ENCODE measurements at regions not wholly inside any gene's neighbourhood (a gene's known extent, or its start where the extent isn't known, plus 50 kb on each side); places are given as distances from the start of the nearest gene placed in this dataset.

GRCh38 chr5:27242258-27242626 lies 203.9 kb upstream of the CDH9 start:
- Histone ChIP-seq H3K27ac (peak overlapping the region; percentile 65), H3K9ac (no peak overlapping the region), H2AFZ (ENCODE audit: low read depth) (peak overlapping the region; percentile 39; the same call in 1 of the 2 replicates), H4K20me1 (ENCODE audit: insufficient read depth) (no peaks in the 10 kb centered on the region), H3K36me3 (ENCODE audit: insufficient read depth) (no peaks in the 10 kb centered on the region), H3K4me3 (IDR thresholded peaks at IDR 0.05; ENCODE audit: insufficient read depth, low read depth, low read length) (no peak overlapping the region), H3K79me2 (ENCODE audit: insufficient read depth, low read depth) (no peaks in the 10 kb centered on the region), H3K4me2 (peak overlapping the region; percentile 78), H3K4me1 (ENCODE audit: low read depth, poor library complexity, severe bottlenecking) (peaks cover 38% of the 10 kb centered on the region), H3K27me3 (ENCODE audit: insufficient read depth, low read depth) (no peaks in the 10 kb centered on the region)
- TF ChIP-seq CTCF (conservative IDR thresholded peaks at IDR 0.05; ENCODE audit: low read depth, low read length), result no peak

GRCh38 chr5:27241564-27242257 lies 203.3 kb upstream of the CDH9 start:
- H3K79me2 ChIP-seq (ENCODE audit: insufficient read depth, low read depth), result no peaks in the 10 kb centered on the region
- H3K4me3 ChIP-seq (IDR thresholded peaks at IDR 0.05; ENCODE audit: insufficient read depth, low read depth, low read length), result no peak overlapping the region
- H2AFZ ChIP-seq (ENCODE audit: low read depth), result peak overlapping the region; percentile 39; the same call in 1 of the 2 replicates
- no peak for TF ChIP-seq CTCF (conservative IDR thresholded peaks at IDR 0.05; ENCODE audit: low read depth, low read length)
- no peaks in the 10 kb centered on the region for H3K36me3 ChIP-seq (ENCODE audit: insufficient read depth)
- peaks cover 38% of the 10 kb centered on the region for H3K4me1 ChIP-seq (ENCODE audit: low read depth, poor library complexity, severe bottlenecking)
- peak overlapping the region; percentile 65 for H3K27ac ChIP-seq
- no peaks in the 10 kb centered on the region for H3K27me3 ChIP-seq (ENCODE audit: insufficient read depth, low read depth)
- peak overlapping the region; percentile 78 for H3K4me2 ChIP-seq
- no peak overlapping the region for H3K9ac ChIP-seq
- H4K20me1 ChIP-seq (ENCODE audit: insufficient read depth), result no peaks in the 10 kb centered on the region

GRCh38 chr5:27240791-27241190 lies 202.4 kb upstream of the CDH9 start:
- H3K36me3 ChIP-seq (ENCODE audit: insufficient read depth), result no peaks in the 10 kb centered on the region
- no peak overlapping the region for H2AFZ ChIP-seq (ENCODE audit: low read depth)
- peak overlapping the region; percentile 78 for H3K4me2 ChIP-seq
- no peak overlapping the region for H3K9ac ChIP-seq
- no peak overlapping the region for H3K4me3 ChIP-seq (IDR thresholded peaks at IDR 0.05; ENCODE audit: insufficient read depth, low read depth, low read length)
- H3K4me1 ChIP-seq (ENCODE audit: low read depth, poor library complexity, severe bottlenecking), result peaks cover 38% of the 10 kb centered on the region
- no peaks in the 10 kb centered on the region for H4K20me1 ChIP-seq (ENCODE audit: insufficient read depth)
- H3K27ac ChIP-seq, result peak overlapping the region; percentile 65; the same call in 1 of the 2 replicates
- no peak for TF ChIP-seq CTCF (conservative IDR thresholded peaks at IDR 0.05; ENCODE audit: low read depth, low read length)
- no peaks in the 10 kb centered on the region for H3K27me3 ChIP-seq (ENCODE audit: insufficient read depth, low read depth)
- H3K79me2 ChIP-seq (ENCODE audit: insufficient read depth, low read depth), result no peaks in the 10 kb centered on the region

GRCh38 chr5:27234916-27235315 lies 196.5 kb upstream of the CDH9 start:
- Histone ChIP-seq H3K9ac (no peak overlapping the region), H3K79me2 (ENCODE audit: insufficient read depth, low read depth) (no peaks in the 10 kb centered on the region), H4K20me1 (ENCODE audit: insufficient read depth) (no peaks in the 10 kb centered on the region), H3K4me2 (no peak overlapping the region), H3K4me3 (IDR thresholded peaks at IDR 0.05; ENCODE audit: insufficient read depth, low read depth, low read length) (no peak overlapping the region), H3K36me3 (ENCODE audit: insufficient read depth) (no peaks in the 10 kb centered on the region), H3K27me3 (ENCODE audit: insufficient read depth, low read depth) (no peaks in the 10 kb centered on the region), H2AFZ (ENCODE audit: low read depth) (no peak overlapping the region), H3K27ac (no peak overlapping the region), H3K4me1 (ENCODE audit: low read depth, poor library complexity, severe bottlenecking) (peaks cover 6% of the 10 kb centered on the region)
- TF ChIP-seq CTCF (conservative IDR thresholded peaks at IDR 0.05; ENCODE audit: low read depth, low read length), result no peak
